AG08396 (cell line): ENCODE measurements at regions not wholly inside any gene's neighbourhood (a gene's known extent, or its start where the extent isn't known, plus 50 kb on each side); places are given as distances from the start of the nearest gene placed in this dataset.
"Not testable (repeated sequence)": the region's sequence is repeated elsewhere in the genome, so short reads cannot be mapped to it uniquely, and the experiment has no call there.

Experiments
- DNase-seq: peaks from one replicate; pipeline ENCODE4 v3.0.0; 2012; ENCODE audit warnings: low spot score, mixed read lengths

DNA sequence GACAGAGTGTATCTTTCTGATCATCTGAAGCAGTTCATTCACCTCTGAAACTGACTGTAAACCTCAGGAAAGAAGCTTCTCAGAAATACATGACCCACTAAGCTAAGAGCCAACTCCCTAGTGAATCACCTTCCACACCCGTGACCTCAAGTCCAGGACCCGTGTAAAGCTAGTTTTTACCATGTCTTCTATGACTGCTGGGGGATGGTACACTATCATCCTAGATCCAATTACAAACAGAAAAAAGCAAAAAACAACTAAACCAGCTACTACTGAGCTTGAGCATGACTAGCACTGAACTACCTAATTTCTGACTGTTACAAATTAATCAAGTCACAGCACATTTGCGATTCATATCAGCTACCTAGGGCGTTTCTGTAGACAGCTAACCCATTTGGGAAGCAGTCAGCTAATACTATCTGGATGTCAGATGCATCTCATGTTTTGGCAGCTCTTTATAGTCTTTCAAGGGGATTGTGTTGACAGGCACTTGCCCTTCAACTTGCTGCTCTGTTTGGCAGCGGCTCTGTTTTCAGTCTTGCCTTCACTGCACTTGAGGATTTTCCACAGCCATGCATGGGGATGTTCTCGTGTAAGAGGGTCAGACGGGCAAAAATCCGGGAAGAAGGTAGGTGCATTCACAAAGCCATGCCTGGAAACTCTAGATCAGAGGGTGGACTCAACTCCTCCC is 350.3 kb downstream of the ANAPC1 start:
- DNase-seq: not testable (repeated sequence)

DNA sequence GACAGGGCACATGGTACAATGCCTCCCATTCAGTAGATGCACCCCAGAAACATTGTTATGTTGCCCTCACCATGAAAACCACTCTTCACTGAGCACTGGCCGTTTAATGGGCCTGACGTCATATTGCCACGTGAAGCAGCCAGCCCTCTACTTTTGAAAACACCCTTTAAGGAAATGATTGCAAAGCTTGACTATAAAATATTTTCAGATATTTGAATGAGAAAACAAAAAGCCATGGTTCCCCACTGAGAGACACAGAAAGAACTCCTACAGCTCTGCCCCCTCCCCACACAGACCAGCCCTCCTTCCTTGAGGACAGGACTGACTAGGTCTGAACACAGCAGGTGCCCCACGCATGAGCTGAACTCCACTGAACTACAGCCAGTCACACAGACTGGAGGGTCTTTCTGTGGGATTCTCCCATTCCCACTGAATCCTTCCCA is 349.1 kb downstream of the ANAPC1 start:
- peak; percentile 11 for DNase-seq

DNA sequence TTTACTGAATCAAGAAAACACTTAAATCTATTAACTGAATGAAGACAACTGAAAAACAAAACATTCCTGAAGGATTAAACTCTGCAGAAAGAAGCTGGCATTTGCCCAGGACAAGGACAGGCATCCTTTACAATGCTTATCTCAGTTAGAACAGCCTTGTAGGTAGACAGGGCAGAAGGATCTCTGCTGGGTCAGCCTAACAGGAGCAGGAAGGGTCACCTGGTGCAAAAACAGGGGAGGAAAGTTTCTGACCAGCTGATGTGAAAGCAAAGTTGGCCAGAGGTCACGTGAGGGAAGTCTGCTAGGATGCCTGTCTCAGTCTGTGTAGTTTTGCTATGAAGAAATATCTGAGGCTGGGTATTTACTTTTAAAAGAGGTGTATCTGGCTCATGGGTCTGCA is 348.6 kb downstream of the ANAPC1 start:
- peak; percentile 14 for DNase-seq

DNA sequence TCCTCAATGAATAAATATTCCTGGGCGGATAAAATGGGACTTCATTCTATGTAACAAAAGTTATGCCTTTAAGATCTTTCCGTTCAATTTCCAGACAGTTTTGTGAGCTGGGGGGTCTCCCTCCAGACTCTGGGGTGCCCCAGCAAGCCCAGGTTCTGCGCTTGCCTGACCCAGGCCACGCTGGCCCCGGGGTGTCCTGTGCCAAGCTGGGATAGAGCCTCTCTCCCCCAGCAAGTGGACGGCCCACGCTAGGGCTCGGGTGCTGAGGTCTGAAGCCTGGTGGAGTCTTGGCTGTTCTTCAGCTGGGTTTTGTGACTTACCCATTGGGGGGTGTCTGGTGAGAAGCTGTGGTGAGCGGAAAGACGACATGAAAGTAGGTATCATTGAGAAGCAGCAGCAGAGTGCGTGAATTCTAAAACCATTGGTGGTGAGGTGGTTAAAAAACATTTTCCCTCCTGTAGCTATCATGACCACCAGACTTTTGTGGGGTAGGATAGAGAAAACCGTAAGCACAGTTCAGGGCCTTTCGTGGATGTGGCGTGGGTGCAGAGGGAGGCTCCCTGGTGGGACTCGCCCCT is 346.8 kb downstream of the ANAPC1 start:
- DNase-seq: no peak

DNA sequence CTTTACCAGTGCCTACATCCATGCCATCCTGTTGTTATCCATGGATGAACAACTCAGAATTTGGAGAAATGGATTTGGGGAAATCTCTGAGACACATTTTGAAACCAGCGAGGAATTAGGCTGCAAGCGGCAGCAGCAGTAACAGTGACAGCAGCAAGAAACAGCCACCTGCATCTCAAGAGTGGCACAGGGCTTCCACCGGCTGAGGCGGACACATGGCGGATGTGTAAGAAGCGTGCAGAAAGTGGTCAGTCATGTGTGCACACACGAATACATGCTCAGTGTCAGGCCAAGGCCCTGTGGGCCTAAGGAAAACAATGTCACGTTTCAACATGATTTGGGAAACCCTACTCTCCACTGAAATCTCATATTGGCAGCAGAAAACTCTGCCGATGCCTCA is 344.0 kb downstream of the ANAPC1 start:
- DNase-seq: not testable (repeated sequence)

DNA sequence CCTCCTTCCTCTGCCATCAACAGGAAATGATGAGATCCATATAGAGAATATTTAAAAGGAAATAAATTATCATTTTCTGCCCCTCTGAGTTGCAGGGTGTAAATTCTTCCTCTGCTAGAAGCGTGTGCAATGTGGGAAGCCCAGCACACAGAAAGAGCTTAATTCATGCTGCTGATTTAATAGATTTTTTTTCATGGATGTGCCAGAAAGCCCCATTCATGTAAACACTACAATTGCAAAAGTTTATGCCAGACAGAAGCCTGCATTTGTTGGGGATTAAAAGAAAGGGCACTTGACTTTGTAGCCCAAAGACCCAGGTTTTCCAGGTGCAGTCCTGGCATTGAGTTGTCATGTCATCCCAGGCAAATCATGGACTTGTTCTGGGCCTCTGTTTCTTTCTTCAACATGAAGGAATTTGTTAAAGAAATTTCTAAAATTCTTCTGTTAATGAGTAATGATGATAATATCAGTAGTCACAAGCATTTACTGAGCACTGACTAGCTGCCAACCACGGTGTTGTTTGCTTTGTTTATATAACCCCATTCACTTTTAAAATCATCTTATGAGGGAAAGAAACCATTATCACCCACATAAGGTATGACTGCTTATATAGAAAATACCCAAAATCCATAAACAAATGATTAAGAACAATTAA is 341.7 kb downstream of the ANAPC1 start:
- not testable (repeated sequence) for DNase-seq

DNA sequence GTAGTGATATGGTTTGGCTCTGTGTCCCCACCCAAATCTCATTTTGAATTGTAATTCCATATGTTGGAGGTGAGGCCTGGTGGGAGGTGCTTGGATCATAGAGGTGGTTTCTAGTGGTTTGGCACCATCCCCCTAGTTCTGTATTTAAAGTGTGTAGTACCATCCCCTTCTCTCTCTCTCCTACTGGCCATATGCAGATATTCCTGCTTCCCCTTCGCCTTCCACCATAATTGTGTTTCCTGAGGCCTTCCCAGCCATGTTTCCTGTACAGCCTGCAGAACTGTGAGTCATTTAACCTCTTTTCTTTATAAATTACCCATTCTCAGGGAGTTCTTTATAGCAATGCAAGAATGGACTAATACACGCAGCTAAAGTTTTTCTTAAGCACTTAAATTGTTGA is 340.0 kb downstream of the ANAPC1 start:
- DNase-seq: not testable (repeated sequence)

DNA sequence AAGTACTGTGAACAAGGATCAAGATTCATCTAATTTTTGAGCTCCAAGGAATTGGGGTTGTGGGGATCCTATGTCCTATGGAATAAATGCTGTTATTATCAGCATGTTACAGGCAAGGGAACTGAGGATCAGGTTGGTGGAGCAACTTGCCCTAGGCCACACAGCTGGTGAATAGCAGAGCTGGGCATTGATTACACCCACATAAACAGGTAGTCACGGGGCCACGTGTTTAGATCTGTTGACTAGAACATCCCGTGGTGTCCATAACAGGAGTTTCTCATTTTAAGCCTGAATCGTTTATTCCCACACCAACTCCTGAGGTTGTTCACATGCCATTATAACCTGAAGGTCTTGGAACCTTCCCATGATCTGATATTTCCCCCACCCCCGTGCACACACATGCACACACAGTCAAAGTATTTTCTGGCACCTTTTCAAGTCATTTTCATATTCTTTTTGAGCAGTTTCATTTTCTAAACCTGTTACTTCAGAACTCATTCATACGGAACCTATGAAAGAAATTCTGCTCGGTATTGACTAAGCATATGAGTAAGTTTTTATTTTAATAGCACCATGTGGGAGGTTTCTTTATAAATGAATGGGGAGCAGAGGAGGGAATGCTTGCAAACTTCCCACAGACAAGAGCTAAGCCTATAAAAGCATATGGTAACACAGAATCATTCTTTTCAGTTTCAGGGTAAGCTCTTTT is 338.1 kb downstream of the ANAPC1 start:
- DNase-seq: not testable (repeated sequence)

DNA sequence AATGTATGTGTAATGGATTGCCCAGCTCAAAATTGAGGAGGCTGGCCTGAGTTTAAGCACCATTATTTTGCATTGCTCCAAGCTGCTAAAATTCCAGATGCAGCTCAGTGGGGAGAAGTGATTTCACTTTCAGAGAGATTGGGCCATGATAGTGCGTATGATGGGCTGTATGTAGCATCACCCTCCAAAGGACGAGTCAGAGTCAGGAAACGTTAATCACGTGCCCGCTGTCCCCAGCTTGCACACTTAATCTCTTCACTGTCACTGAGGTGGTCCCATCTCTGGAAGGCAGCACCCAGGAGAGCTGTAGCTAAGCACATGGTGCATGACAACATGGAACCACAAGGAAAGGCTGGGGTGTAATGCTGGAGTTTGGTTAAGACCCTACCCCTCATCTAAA is 337.4 kb downstream of the ANAPC1 start:
- DNase-seq: not testable (repeated sequence)

DNA sequence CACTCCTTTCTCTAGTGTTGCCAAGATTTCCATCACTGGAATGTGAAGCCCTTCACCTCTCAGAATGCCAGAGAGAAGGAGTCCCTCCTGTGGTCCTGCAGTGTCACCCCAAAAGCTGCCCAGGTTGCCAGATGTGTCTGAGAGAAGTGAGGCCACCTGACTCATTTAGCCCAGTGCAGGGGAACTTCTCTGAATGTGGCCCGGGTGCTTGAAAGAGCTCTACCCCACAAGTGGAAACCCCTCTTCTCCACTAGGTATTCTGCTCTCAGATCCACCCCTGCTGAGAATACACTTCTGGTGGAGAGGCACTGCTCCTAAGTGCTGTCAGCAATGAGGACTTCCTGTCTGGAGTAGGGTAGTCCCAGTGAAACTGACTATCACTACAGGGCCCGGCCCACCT is 334.8 kb downstream of the ANAPC1 start:
- not testable (repeated sequence) for DNase-seq

DNA sequence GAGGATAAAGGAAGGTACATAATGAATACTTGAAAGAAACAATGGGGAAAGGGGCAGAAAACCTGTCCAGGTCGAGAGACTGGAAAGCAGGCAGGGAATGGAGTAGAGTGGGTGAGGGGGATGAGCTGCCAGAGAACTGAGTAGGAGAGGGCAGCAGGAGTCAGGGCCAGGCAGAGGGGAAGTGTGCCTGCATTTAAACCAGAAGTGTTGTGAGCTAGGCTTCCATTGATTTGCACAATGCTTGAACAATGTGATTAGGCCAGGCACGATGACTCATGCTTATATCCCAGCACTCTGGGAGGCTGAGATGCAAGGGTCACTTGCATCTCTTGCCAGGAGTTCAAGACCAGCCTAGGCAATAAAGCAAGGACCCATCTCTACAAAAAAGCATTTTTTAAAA is 332.6 kb downstream of the ANAPC1 start:
- not testable (repeated sequence) for DNase-seq

DNA sequence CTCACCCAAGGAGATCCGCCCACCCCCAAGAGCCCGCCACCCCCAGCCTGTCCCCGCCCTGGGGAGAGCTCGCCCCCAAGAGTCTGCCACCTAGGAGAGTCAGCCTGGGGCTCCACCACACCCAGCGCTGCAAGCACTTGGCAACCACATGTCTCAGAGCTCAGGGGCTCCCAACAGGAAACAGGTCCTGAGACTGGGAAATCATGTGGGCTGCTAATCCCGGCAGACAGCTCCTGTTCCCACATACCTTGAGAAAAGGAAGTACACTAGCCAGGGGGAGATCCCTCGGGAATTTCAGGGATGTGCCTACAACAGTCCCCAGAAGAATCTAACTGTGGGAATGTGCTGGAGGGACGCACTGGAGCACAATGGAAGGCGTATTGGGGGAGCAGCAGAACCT is 331.4 kb downstream of the ANAPC1 start:
- not testable (repeated sequence) for DNase-seq

DNA sequence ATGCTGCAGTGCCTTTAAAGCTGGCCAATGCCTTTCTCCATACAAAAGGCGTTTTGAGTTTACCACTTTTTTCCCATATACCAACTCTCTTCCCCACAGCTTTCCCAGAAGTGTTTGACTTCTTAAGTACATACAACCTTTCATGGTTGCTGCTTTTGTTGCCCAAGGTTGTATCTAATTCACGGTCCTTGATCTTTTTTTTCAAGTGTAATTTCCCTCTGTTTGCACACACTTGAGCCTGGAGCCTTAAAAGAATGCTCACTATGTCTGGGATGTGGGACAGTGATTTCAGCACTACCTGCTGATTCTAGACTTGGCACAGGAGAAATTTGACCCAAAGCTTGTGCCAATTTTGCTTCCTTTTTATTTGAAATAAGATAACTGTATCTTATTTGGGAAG is 324.7 kb downstream of the ANAPC1 start:
- DNase-seq: not testable (repeated sequence)

DNA sequence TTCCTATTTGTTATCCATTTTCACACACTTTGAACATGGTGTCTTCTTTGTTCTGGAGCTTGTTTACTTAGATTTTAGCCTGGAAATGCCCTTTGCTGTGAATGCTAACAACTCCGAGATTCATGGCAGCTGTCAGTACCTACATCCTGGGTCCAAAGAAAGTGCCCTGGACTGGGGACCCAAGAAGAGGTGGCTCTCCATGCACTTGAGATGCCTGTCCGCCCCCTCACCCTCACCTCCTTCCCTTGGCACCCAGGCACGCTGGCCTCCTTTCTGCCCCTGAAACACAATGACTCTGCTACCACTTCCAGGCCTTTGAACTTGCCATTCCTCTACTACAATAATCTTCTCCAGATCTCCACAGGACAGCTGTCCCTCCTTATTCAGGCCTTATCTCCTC is 324.2 kb downstream of the ANAPC1 start:
- DNase-seq: not testable (repeated sequence)

DNA sequence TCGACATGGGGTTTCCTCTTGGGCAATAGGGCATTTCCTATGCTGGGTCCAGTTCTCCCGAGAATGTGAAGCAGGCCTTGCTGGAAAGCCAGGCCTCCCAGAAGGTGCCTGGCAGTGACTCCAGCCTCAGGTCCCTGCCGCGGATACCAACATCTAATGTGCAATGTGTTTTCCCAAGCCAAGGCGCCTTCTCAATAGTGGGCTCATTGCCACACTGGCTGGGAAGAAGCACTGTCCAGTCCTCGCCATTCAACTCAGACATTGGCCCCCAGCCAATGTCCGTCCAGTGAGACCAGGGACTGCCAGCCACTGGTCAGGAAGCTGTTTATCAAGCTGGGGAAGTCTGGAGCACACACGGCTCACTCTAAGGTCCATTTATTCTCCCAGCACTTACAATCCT is 317.9 kb downstream of the ANAPC1 start:
- not testable (repeated sequence) for DNase-seq

DNA sequence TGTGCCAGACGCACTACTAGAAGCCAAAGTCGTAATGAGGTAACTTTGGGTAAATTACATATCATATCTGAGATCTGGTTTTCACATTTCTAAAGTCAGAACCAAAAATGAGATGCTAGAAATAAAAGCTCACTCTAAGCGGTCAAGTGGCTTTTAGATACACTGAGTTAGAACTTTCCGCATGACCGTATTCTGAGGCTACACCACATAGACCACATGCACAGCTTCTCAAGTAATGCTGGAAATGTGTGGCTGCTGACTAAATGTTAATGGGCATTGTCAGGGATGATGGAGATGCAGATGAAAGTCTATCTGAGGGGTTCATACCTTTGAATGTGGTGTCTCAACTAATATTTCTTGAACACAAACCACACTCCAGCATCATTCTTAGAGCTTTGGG is 316.8 kb downstream of the ANAPC1 start:
- not testable (repeated sequence) for DNase-seq

DNA sequence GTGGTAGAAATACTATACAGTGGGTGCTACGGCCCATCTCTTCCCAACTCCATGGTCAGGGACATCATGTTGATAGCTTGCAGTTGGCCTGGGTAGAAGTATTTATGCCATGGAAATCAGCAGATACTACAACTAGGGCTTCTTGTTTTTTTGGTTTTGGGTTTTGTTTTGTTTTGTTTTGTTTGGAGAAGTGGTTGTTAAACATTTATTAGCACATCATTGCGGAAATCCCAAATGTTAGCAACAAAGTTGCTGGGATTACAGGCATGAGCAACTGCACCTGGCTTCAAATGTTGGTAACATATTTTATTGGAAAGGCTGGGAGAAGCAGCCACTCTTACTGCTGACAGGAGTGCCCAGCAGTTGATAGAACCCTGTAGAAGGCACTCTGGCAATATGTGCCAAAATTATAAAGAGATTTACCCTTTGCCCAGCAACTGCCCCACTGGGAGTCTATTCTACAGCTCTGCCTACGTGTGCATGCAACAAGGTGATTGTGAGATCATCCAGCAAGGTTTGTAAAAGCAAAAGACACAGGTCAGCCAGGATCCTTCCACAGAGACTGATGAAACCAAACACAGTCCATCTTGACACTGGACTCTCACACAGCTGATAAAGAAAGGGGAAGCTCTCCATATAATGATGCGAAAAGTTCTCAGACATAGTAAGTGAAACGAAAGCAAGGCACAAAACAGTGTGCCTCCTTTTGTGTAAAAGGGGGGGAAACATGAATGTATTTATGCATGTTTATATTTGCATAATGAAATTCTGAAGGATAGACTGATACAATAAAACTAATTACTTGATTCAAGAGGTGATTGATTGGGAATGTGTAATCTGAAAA is 314.4 kb downstream of the ANAPC1 start:
- DNase-seq: not testable (repeated sequence)

DNA sequence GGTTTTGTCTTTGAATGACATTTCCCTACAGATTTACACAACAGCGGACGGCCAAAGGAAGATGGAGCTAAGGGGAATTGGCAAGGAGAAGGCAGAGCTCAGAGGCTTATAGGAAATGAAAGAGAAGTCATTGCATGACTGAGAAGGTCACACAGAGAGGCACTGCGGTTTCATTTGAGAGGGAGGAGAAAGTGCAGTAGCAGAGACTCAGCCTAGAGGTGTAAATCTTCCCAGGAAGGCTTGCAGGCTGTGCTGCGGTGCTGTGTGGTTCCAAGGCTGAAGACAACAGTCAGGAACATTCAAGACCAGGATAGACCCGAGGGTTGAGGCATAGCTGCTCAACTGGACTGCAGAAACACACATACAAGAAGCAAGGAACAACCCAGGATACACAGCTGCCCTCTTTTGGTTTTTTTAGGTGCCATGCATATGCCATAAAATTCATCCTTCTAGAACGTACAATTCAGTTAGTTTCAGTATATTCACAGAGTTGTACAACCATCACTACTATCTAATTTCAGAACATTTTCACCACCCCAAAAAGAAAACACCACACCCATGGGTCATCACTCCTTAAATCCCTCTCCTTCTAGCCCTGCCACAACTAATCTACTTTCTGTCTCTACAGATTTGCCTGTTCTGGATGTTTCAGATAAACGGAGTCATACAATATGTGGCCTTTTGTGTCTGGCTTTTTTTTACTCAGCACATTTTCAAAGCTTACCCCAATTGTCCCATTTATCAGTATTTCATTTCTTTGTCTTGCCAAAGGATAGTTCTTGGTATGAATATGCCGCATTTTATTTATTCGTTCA is 313.5 kb downstream of the ANAPC1 start:
- not testable (repeated sequence) for DNase-seq

DNA sequence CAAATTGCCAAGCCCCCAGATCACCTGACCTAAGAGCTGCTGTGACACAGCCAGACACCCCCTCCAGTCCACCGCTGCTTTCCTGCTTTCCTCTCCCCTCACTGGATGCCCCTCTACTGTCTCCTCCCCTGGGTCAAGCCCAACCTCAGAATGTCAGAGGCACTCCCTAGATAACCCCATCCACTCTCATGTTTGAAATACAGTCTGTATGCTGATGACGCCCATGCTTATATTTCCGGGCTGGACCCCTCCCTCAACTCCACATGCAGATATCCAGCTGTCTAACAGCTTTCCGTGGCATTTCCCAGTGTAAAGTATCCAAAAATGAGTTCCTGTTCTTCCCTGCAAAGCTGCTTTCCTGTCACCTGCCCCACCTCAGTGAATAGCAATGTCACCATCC is 309.2 kb downstream of the ANAPC1 start:
- DNase-seq: not testable (repeated sequence)

DNA sequence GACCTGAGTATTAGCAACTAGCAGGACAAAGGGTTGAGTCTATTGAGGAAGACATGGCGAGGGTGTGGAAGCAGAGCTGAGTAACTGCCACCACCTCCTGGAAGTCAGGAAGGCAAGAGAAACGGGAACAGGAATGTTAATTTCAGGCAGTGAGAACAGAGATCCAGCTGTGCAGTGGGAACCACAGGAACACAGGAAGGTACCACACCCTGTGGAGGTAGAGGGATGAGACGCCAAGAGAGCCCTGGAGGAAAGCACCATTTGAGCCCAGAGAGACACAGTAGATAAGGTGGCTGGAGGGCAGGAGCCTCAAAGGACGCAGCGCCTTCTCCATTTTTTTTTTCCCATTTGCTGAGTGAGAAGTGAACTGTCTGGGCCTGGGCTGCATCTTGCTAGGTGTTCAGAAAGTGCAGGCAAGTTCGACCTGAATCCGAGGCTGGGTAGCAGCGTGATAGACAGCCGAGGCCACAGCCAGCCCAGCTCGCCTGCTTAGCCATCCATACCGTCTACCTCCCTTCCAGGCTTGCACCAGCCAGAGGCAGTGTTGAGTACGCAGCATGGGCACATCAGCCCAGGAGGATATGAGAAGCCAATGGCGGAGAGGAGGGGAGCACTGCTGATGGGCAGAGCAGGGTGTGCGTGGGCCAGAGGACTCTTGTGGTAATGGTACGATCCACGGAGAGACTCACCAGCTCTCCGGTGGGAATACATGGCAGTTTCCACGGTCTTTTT is 306.7 kb downstream of the ANAPC1 start:
- not testable (repeated sequence) for DNase-seq
